HepG2 (cell line): ENCODE measurements at regions not wholly inside any gene's neighbourhood (a gene's known extent, or its start where the extent isn't known, plus 50 kb on each side); places are given as distances from the start of the nearest gene placed in this dataset.

ENCODE experiments used
- ATAC-seq: fragments of 200-7000 bp; cut with Tn5 transposase; 3 replicates; pipeline ENCODE4 v1.9.1; 2020; ENCODE audit warnings: mild to moderate bottlenecking, moderate library complexity
- BruUV-seq: library from RNA; stranded (reverse); fragments of 400-500 nt; replicated peaks from 2 replicates; lab custom pipeline; 2021; lab: Mats Ljungman, UMichigan
- CTCF ChIA-PET: fragments of 300-600 bp; formaldehyde crosslinking; extraction: SDS; loops from one replicate; lab custom pipeline; 2021; ENCODE audit warnings: low total read pairs, inconsistent platforms, low intra/inter-chr PET ratio; lab: Yijun Ruan, JAX
- POLR2A ChIA-PET: fragments of 350-600 bp; sonication (Branson Sonifier 250); formaldehyde crosslinking; loops from one replicate; lab custom pipeline; 2020; ENCODE audit warnings: antibody characterized with exemption, inconsistent platforms; lab: Yijun Ruan, JAX
- DNase-seq: peaks from one replicate; pipeline ENCODE4 v3.0.0-alpha.2; 2015; ENCODE audit warnings: low spot score
- FAIRE-seq: peaks from 3 replicates; lab custom pipeline; 2011; peaks lifted over from hg19 to GRCh38; lab: Jason Lieb, UNC
- H2AFZ ChIP-seq: one replicate; pipeline ENCODE4 v1.6.1; 2011; ENCODE audit warnings: low read length, inconsistent platforms
- H3K27ac ChIP-seq: fragments of 300-600 bp; 3 replicates; pipeline ENCODE4 v1.8.0; 2011; ENCODE audit warnings: mixed run types, mild to moderate bottlenecking, mixed read lengths, low read length, inconsistent platforms; ENCODE audit not compliant: insufficient read depth; ENCODE audit errors: extremely low read length
- H3K27me3 ChIP-seq, 2 experiments: fragments of 200-600 bp in 1 of 2; 2 replicates in 1 of 2; 3 replicates in 1 of 2; pipeline versions ENCODE4 v1.6.0 to v1.8.0; 2011; ENCODE audit warnings: low read length in 2 of 2, mild to moderate bottlenecking in 2 of 2, moderate library complexity in 2 of 2, inconsistent platforms in 1 of 2; ENCODE audit not compliant: insufficient read depth in 2 of 2, control insufficient read depth in 1 of 2
- H3K36me3 ChIP-seq, 2 experiments: fragments of 200-600 bp in 1 of 2; replicated peaks in 1 of 2; 2 replicates in 1 of 2; 3 replicates in 1 of 2; pipeline versions ENCODE4 v1.5.1 to v1.8.0; 2011; ENCODE audit warnings: low read length in 2 of 2, inconsistent platforms in 1 of 2; ENCODE audit not compliant: insufficient read depth in 2 of 2, control insufficient read depth in 1 of 2
- H3K4me1 ChIP-seq: 2 replicates; pipeline ENCODE4 v1.5.1; 2012; ENCODE audit warnings: low read length, inconsistent platforms; ENCODE audit not compliant: insufficient read depth
- H3K4me2 ChIP-seq: 2 replicates; pipeline ENCODE4 v1.6.0; 2011; ENCODE audit warnings: low read depth, low read length, inconsistent platforms
- H3K4me3 ChIP-seq, 3 experiments: fragments of 200-600 bp in 1 of 3; sonication (generic), shearing (Covaris generic) in 1 of 3; replicated peaks in 1 of 3; 2 replicates each; pipeline ENCODE4 v1.5.1; 2011 to 2016; ENCODE audit warnings: low read length in 3 of 3, inconsistent platforms in 2 of 3, low read depth in 2 of 3, mild to moderate bottlenecking in 2 of 3, control low read depth in 1 of 3, mixed read lengths in 1 of 3; ENCODE audit not compliant: insufficient read depth in 1 of 3
- H3K79me2 ChIP-seq: one replicate; pipeline ENCODE4 v1.6.1; 2011; ENCODE audit warnings: low read length, inconsistent platforms; ENCODE audit not compliant: insufficient read depth
- H3K9ac ChIP-seq: 2 replicates; pipeline ENCODE4 v1.6.0; 2011; ENCODE audit warnings: mild to moderate bottlenecking, low read depth, low read length, inconsistent platforms; ENCODE audit not compliant: insufficient read depth
- H3K9me3 ChIP-seq: 2 replicates; pipeline ENCODE4 v1.5.1; 2012; ENCODE audit warnings: mild to moderate bottlenecking, low read length
- H4K20me1 ChIP-seq: 2 replicates; pipeline ENCODE4 v1.6.0; 2011; ENCODE audit warnings: inconsistent platforms, mild to moderate bottlenecking, low read length, moderate library complexity; ENCODE audit not compliant: insufficient read depth
- ETS1 ChIP-seq: sonication (generic); formaldehyde crosslinking; IDR thresholded peaks from 2 replicates; pipeline ENCODE4 v1.4.0; 2020; ENCODE audit warnings: missing genetic modification reagents
- JARID2 ChIP-seq: sonication (generic); formaldehyde crosslinking; IDR thresholded peaks from 2 replicates; pipeline ENCODE4 v1.8.1; 2023; ENCODE audit warnings: missing genetic modification reagents, inconsistent platforms; ENCODE audit not compliant: insufficient replicate concordance
- NR0B2 ChIP-seq: sonication (generic); formaldehyde crosslinking; IDR thresholded peaks from 2 replicates; pipeline ENCODE4 v1.4.0; 2020; ENCODE audit warnings: mild to moderate bottlenecking, missing genetic modification reagents
- NR2F1 ChIP-seq, 2 experiments: fragments of 450-650 bp in 1 of 2; formaldehyde crosslinking in 1 of 2; IDR thresholded peaks; 2 replicates each; pipeline versions ENCODE4 v1.5.0 to v1.6.1; 2016 to 2020; ENCODE audit warnings: mild to moderate bottlenecking in 1 of 2, missing compliant biosample characterization in 1 of 2, missing genetic modification reagents in 1 of 2, moderate library complexity in 1 of 2
- SMARCE1 ChIP-seq: fragments of 450-650 bp; IDR thresholded peaks from 2 replicates; pipeline ENCODE4 v1.6.1; 2017; ENCODE audit warnings: borderline replicate concordance
- SMC3 ChIP-seq: IDR thresholded peaks from 2 replicates; pipeline ENCODE4 v1.6.1; 2011; ENCODE audit warnings: low read length, improper control_type of control experiment
- SRSF1 ChIP-seq: fragments of 200-400 bp; formaldehyde crosslinking; optimal IDR thresholded peaks from 2 replicates; pipeline ENCODE3; 2017; ENCODE audit warnings: mild to moderate bottlenecking, low read depth, low read length, moderate library complexity
- ZNF574 ChIP-seq: sonication (generic); formaldehyde crosslinking; IDR thresholded peaks from 2 replicates; pipeline ENCODE4 v1.4.0; 2020; ENCODE audit warnings: missing genetic modification reagents
- ZNF850 ChIP-seq: sonication (generic); formaldehyde crosslinking; conservative IDR thresholded peaks from 2 replicates; pipeline ENCODE4 v1.9.0; 2021; ENCODE audit warnings: mild to moderate bottlenecking, missing genetic modification reagents
- ZNF891 ChIP-seq: sonication (generic); formaldehyde crosslinking; IDR thresholded peaks from 2 replicates; pipeline ENCODE4 v1.5.0; 2020; ENCODE audit warnings: mild to moderate bottlenecking, missing genetic modification reagents
- ZSCAN29 ChIP-seq: sonication (generic); formaldehyde crosslinking; conservative IDR thresholded peaks from 2 replicates; pipeline ENCODE4 v1.4.0; 2020; ENCODE audit warnings: mild to moderate bottlenecking, missing genetic modification reagents
- WGBS: methylation state at CpG from one replicate; pipeline ENCODE4 v1.1.6; 2017; ENCODE audit warnings: low lambda C conversion rate; 5-methylcytosine and 5-hydroxymethylcytosine counted together
- in situ Hi-C: cut with HindIII; loops from 2 replicates; pipeline ENCODE4 v1.10.0; 2017; ENCODE audit warnings: low pct_unique_long_range_greater_than_20kb; ENCODE audit not compliant: extremely low pct_ligation_motif_present
- intact Hi-C: fragments of 100-400 bp; cut with micrococcal nuclease; formaldehyde crosslinking; loops from one replicate; pipeline ENCODE4 v1.10.0; 2022; ENCODE audit not compliant: unreplicated experiment

- H3K4me1 ChIP-seq, result no peaks in the 10 kb centered on the region
- no peaks in the 10 kb centered on the region for H3K36me3 ChIP-seq
- WGBS, result 14% methylated on average over 9 of the region's 9 CpGs
- H2AFZ ChIP-seq, result no peak overlapping the region
- no peak overlapping the region for H3K9ac ChIP-seq
- no peak for ATAC-seq
- no peak for DNase-seq
- intact Hi-C loops, result no loop called here
- POLR2A ChIA-PET, result no interaction called here
- no peaks in the 10 kb centered on the region for H4K20me1 ChIP-seq
- H3K27me3 ChIP-seq, result peaks cover 0 to 1% of the 10 kb centered on the region in 2 experiments; a peak in 1 of 5 replicates
- no peaks in the 10 kb centered on the region for H3K79me2 ChIP-seq
- H3K4me2 ChIP-seq, result no peak overlapping the region
- FAIRE-seq, result no peak
- TF ChIP-seq ZNF574, result no peak
- TF ChIP-seq ZNF850, result no peak
- TF ChIP-seq NR0B2 (CRISPR knock-in tag), result no peak
- no peak for TF ChIP-seq JARID2 (CRISPR knock-in tag)
- TF ChIP-seq ZNF891, result no peak
- TF ChIP-seq NR2F1 (CRISPR knock-in tag; IDR thresholded peaks at IDR 0.05), result no peak
- no peak for TF ChIP-seq ETS1 (CRISPR knock-in tag)
- no peak for TF ChIP-seq ZSCAN29 (CRISPR knock-in tag)
- TF ChIP-seq SMC3, result no peak
- TF ChIP-seq SMARCE1, result no peak
- TF ChIP-seq SRSF1, result no peak
- in situ Hi-C loops, result loop anchor here (25.0 kb wide), 1 partner anchor 485 kb away; no protein-coding TSS in a partner anchor
- CTCF ChIA-PET, result interaction anchor here (2.1 kb wide), 1 partner anchor 492 kb away, joined by 8 read pairs; no protein-coding TSS in a partner anchor
- no peak overlapping the region for H3K27ac ChIP-seq
- no TSS peak for BruUV-seq
- H3K4me3 ChIP-seq, result no peak overlapping the region
- no peaks in the 10 kb centered on the region for H3K9me3 ChIP-seq
Observed at GRCh38 chr1:239896980-239897379, 194.7 kb upstream of the FMN2 start.
